ENCODE measurements at regions not wholly inside any gene's neighbourhood (a gene's known extent, or its start where the extent isn't known, plus 50 kb on each side); places are given as distances from the start of the nearest gene placed in this dataset.

DNA sequence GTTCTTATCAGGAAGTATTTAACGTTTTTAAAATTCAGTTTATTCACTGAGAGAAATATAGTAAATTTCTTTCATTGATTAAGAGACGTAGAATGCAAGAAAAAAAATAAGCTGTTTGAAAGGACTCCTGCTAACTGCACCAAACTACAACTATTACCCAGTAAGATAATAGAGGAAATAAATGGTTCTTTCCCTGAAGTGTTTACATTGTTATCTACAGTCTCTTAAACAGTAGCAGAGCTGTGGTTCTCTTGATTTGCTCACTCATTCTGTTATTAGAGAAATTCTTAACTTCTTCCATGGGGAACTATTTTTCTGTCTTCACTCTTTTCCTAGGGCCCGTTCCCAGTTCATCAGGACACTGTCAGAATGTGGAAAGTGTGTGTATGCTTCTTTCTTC is 973.0 kb downstream of the KCNJ2 start:
- TF ChIP-seq POLR2A (IDR thresholded peaks at IDR 0.05; ENCODE audit: low read depth, low read length) (no peak), GATA2 (IDR thresholded peaks at IDR 0.05; ENCODE audit: insufficient read depth, insufficient read length, low read depth, low read length) (no peak), JUN (IDR thresholded peaks at IDR 0.05; ENCODE audit: borderline replicate concordance, insufficient read depth, insufficient read length, low read depth) (no peak), POLR2AphosphoS5 (IDR thresholded peaks at IDR 0.05; ENCODE audit: insufficient read depth, low read depth, low read length) (no peak), MYC (IDR thresholded peaks at IDR 0.05; ENCODE audit: low read depth, low read length) (no peak), EZH2 (IDR thresholded peaks at IDR 0.05; ENCODE audit: borderline replicate concordance, low read depth, low read length, severe bottlenecking) (no peak), CTCF (IDR thresholded peaks at IDR 0.05; ENCODE audit: extremely low read depth in 1 of 2, insufficient read depth in 1 of 2, low read depth in 1 of 2, low read length in 2 of 2) (no peak), FOS (IDR thresholded peaks at IDR 0.05; ENCODE audit: borderline replicate concordance, insufficient read depth, low read length) (no peak)
- TF ChIP-seq, protein P1, sequence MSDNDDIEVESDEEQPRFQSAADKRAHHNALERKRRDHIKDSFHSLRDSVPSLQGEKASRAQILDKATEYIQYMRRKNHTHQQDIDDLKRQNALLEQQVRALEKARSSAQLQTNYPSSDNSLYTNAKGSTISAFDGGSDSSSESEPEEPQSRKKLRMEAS (IDR thresholded peaks at IDR 0.05; ENCODE audit: insufficient read depth, insufficient read length), result no peak
- Histone ChIP-seq H3K9me3 (replicated peaks; ENCODE audit: control insufficient read depth, insufficient read depth, low read length) (peaks cover 5% of the 10 kb centered on the region), H3K27ac (ENCODE audit: insufficient read depth, low read depth, low read length) (no peak overlapping the region), H3K9ac (replicated peaks; ENCODE audit: extremely low read depth, insufficient read depth, low read length) (no peak overlapping the region), H3K4me2 (ENCODE audit: insufficient read depth, low read length) (no peak overlapping the region), H3K36me3 (ENCODE audit: control insufficient read depth in 2 of 2, extremely low read depth in 1 of 2, insufficient read depth in 2 of 2, low read length in 2 of 2) (no peaks in the 10 kb centered on the region), H3K27me3 (ENCODE audit: control insufficient read depth in 2 of 2, insufficient read depth in 2 of 2, low read length in 2 of 2) (no peaks in the 10 kb centered on the region), H3K9me1 (replicated peaks; ENCODE audit: control insufficient read depth, extremely low read depth, insufficient read depth, low read length) (no peaks in the 10 kb centered on the region), H2AFZ (ENCODE audit: low read depth, low read length) (no peak overlapping the region), H3K4me1 (ENCODE audit: control insufficient read depth, extremely low read depth, insufficient read depth, low read length) (no peaks in the 10 kb centered on the region), H4K20me1 (replicated peaks; ENCODE audit: control insufficient read depth, extremely low read depth, insufficient read depth, low read length) (no peaks in the 10 kb centered on the region), H3K79me2 (ENCODE audit: control insufficient read depth, insufficient read depth, low read length) (no peaks in the 10 kb centered on the region), H3K4me3 (replicated peaks in 1 of 3; ENCODE audit: insufficient read depth in 1 of 3, low read depth in 1 of 3, low read length in 3 of 3) (no peak overlapping the region)
- ChIA-PET POLR2A (no interaction called here), CTCF (no interaction called here)
- BruUV-seq (replicated peaks), result no TSS peak
- no peak for DNase-seq (ENCODE audit: low read depth, low spot score)
- no peak for FAIRE-seq
- dilution Hi-C loops (cut with MboI; ENCODE audit: extremely low pct_ligation_motif_present, low sequenced_read_pairs), result no loop called here
- intact Hi-C loops (cut with micrococcal nuclease), result no loop called here

All from endothelial cell of umbilical vein (primary cell).